HG03175 (cell line): ENCODE measurements at regions not wholly inside any gene's neighbourhood (a gene's known extent, or its start where the extent isn't known, plus 50 kb on each side); places are given as distances from the start of the nearest gene placed in this dataset.

Experiments
- ATAC-seq: cut with Tn5 transposase; IDR thresholded peaks from one replicate; pipeline ENCODE4 v1.9.1; 2021; ENCODE audit warnings: mild to moderate bottlenecking, moderate library complexity; ENCODE audit not compliant: unreplicated experiment

DNA sequence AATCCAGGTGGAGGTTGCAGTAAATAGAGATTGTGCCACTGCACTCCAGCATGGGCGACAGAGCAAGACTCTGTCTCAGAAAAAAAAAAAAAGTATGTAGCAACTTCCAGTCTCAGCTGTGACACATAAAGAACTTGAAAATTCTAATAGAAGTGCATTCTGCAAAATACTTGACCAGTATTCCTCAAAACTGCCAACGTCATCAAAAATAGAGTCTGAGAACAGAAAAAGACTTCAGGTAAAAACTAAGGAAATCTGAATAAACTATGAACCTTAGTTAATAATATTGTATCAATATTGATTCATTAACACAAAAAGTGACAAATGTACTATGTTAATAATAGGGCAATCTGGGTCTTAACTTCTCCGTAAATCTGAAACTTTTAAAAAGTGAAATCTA is 76.7 kb upstream of the WDR75 start:
- ATAC-seq: no peak

DNA sequence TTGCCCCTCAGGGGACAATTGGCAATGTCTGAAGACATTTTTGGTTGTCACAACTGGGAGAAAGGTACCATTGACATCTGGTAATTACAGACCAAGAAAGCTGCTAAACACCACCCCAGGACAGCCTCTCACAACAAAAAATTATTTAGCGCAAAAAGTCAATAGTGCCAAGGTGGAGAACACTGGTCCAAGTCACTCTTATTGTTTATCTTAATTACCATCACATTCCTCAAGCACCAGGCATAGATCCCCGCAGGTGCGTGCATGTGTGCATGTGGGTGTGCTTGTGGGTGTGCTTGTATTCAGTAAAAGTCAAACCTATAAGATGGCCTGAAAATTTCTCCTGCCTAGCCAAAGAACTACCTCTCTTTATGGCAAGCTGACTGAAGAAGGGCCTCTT is 74.9 kb upstream of the WDR75 start:
- no peak for ATAC-seq

DNA sequence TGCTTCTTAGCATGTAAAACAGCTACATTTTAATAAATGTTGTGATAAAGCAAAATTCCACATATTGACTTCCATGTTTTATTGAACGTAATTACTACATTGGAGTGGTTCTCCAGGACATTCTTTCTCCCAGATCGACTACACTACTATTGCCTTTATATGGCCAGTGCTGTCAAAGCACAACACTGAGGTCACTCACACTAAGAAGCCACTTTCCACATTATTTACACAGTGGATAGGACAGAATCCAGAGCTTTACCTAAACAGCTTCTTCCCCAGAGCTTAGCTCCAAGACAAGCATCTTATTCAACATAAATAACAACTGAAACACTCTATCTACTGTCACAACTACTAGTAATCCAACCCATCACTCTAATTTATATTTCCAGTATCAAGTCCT is 73.9 kb upstream of the WDR75 start:
- no peak for ATAC-seq

DNA sequence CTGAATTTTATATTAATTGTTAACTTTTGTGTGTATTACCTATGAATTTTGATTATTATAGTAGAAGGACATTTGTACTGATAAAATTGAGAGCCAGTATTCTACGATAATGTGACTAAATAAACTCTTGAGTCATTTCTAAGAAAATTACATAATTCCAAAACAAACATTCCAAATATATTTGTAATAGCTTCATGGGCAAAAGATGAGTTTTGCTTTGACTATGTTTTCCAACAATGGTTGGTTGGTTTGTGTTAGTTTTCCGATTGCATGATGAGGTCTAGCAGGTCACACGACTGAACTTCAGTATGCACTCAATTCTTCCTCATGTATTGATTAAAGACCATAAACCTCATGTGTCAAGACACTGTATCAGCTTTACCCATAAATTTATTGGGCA is 71.7 kb upstream of the WDR75 start:
- ATAC-seq: no peak

DNA sequence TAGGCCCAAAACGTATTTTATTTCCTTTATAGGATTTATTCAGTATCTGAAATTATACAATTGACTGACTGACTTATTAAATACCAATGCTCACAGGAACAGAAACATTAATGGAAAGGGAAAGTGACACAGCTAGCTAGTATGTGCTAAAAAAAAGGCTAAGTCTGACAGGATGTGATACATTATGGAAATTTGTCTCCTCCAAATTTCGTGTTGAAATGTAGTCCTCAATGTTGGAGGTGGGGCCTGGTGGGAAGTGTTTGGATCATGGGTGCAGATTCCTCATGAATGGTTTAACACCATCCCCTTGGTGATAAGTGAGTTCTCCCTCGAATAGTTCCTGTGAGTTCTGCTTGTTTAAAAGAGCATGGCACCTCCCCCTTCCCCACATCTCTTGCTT is 70.6 kb upstream of the WDR75 start:
- ATAC-seq: no peak

DNA sequence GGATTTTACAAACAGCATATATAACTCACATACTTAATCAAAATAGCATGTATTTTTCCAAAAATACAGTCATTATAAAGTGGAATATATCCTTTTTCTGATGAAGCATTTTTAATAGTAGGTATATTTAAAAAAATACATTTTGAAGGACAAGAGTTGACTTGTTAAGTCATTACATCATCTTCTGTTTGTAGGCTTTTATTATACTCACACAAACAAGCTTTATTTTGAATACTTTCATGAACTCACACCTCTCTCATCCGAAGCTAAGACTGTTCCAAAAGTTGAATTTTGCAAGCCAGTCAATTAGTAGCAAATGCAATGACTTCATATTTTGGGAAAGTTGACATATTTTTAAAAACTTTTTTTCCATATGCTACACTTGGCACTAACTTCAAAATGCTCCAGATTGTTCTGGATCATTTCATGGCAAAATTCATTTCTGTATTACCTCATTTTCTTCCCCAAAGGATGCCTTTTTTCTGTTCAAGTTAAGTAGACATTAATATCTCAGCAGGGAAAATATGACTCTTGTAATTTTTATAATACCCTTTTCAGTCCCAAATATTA is 68.5 kb upstream of the WDR75 start:
- no peak for ATAC-seq

DNA sequence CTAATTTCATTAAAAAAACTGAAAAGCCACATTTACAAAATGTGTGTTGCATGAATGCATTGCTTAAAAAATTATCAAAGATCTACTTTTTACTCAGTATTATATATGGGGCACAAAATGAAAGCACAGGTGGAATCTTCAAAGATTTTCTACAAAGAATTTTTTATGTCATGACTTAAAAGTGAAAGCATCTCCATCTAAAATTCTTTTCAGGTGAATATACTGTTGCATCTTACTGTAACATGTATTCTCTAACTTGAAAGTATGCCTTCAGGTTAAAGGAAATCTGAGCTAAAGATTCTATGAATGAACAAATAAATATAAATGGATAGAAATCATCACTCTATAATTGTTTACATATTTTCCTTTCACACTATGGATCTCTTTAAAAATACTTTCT is 66.8 kb upstream of the WDR75 start:
- ATAC-seq: no peak

DNA sequence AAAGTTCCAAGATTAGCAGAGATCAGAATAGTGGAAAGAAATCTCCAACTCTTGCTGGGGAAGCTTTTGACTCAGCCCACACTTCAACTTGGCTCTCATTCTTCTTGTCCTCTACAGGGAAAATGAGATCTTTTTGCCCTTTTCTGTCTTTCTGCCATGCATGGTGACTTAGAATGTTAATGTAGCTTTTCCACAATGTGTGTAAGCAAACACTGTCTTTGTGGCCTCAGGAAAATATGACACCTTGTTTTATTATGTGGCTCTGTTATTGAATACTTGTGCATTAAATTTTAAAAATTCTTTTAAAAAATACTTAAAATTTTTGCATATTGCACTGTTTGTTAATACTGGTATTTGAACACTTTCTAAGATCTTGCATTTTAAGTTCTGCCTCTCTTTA is 65.4 kb upstream of the WDR75 start:
- ATAC-seq: no peak

DNA sequence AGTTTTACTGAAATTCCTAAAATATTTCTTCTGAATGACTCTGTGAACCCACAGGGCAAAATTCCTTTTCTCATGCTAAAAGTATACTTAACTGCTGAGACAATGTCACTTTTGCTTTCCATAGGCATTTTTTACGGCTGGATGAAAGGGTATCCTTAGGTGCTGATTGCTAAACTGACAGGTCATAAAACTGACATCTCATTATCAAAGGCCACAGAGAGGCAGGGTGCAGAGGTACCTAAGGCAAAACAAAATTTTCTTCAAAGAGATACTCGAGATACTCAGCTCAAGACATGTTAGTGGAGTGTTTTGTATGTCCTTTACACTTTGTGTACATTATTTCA is 62.0 kb upstream of the WDR75 start:
- ATAC-seq: no peak

DNA sequence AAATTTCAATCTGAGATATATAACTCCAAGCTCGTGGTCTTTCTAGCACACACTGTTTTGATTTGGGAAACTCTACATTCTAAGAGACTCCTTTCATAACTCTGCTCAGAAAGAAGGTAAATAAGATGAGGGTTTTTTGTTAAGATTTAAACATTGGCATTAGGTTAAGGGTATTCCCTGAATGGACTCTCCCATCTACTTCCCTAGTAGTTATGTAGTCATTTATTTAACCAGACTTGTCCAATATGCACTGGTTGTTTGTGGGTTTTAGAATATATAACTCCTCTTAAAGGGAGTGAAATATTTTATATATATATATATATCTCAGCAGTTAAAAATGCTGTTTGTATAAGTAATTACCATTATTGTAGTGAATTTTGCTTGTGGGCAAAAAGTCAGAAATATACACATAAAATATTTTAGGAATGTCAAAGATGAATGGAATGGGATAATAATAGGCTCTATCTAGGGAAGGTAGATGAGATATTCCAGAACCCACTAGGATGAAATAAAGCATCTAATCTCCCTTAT is 61.5 kb upstream of the WDR75 start:
- ATAC-seq: no peak

DNA sequence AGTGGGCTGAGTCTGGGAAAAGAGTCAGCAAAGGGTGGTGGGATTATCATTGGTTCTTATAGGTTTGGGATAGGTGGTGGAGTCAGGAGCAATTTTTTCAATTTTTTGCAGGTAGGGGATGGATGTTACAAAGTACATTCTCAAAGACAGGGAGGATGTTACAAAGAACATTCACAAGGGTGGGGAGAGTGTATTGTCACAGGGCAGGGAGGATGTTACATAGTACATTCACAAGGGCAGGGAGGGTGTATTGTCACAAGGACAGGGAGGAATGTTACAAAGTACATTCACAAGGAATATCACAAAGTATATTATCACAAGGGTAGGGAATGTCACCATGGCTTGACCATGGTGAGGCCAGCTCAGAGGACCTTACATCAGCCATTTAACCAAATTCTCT is 58.6 kb upstream of the WDR75 start:
- no peak for ATAC-seq

DNA sequence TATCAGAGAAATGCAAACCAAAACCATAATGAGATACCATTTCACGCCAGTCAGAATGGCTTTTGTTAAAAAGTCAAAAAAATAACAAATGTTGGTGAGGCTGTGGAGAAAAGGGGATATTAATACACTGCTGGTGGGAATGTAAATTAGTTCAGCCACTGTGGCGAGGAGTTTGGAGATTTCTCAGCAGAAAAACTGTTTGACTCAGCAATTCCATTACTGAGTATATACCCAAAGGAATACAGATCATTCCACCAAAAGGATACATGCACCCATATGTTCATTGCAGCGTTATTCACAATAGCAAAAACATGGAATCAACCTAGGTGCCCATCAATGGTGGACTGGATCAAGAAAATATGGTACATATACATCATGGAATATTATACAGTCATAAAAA is 54.5 kb upstream of the WDR75 start:
- ATAC-seq: no peak

DNA sequence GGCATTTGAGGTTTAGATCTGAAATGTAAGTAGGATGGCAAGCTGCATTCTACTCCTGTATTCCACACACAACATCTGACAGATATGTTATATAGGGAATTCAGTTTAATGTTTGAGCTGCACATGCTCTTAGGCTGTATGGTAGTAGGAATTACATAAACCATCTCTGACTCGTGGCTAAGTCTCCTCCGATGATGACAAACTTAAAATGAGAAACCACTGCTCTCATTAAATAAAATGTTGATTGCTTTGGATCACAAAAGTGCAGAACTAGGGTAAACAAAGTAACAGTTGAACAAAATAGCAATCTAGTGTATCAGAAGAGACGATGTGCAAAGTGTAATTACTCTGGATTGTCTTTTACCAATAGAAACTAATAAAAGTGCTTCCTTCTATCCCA is 50.1 kb upstream of the WDR75 start:
- ATAC-seq: no peak
